Mesendoderm (in vitro differentiated cells): ENCODE measurements at regions not wholly inside any gene's neighbourhood (a gene's known extent, or its start where the extent isn't known, plus 50 kb on each side); places are given as distances from the start of the nearest gene placed in this dataset.
"Not testable (repeated sequence)": the region's sequence is repeated elsewhere in the genome, so short reads cannot be mapped to it uniquely, and the experiment has no call there.

Experiments used
- DNase-seq: peaks from one replicate; pipeline ENCODE4 v3.0.0; 2013
- H2AK5ac ChIP-seq: 2 replicates; pipeline ENCODE4 v1.6.1; 2013; ENCODE audit warnings: low read length, inconsistent platforms
- H2BK120ac ChIP-seq: 2 replicates; pipeline ENCODE4 v1.6.1; 2013; ENCODE audit warnings: low read depth, mild to moderate bottlenecking, low read length, moderate library complexity, mixed read lengths
- H2BK15ac ChIP-seq: replicated peaks from 2 replicates; pipeline ENCODE4 v1.6.1; 2013; ENCODE audit warnings: low read depth, mild to moderate bottlenecking, moderate library complexity
- H2BK5ac ChIP-seq: 2 replicates; pipeline ENCODE4 v1.6.1; 2013; ENCODE audit warnings: low read length, inconsistent platforms
- H3K18ac ChIP-seq: 2 replicates; pipeline ENCODE4 v1.6.1; 2013; ENCODE audit warnings: mild to moderate bottlenecking, low read length, mixed read lengths
- H3K23ac ChIP-seq: one replicate; pipeline ENCODE4 v1.6.1; 2013; ENCODE audit warnings: low read length
- H3K27ac ChIP-seq: 2 replicates; pipeline ENCODE4 v1.5.1; 2013; ENCODE audit warnings: low read depth, mild to moderate bottlenecking, inconsistent platforms, low read length, moderate library complexity
- H3K27me3 ChIP-seq: 2 replicates; pipeline ENCODE4 v1.6.1; 2013; ENCODE audit warnings: low read length, control low read depth, mild to moderate bottlenecking, inconsistent platforms; ENCODE audit not compliant: insufficient read depth, poor library complexity
- H3K36me3 ChIP-seq: 2 replicates; pipeline ENCODE4 v1.6.1; 2013; ENCODE audit warnings: low read length, inconsistent platforms; ENCODE audit not compliant: control insufficient read depth, insufficient read depth
- H3K4ac ChIP-seq: one replicate; pipeline ENCODE4 v1.6.1; 2013; ENCODE audit warnings: low read depth, mild to moderate bottlenecking, low read length, moderate library complexity
- H3K4me1 ChIP-seq: 2 replicates; pipeline ENCODE4 v1.6.1; 2013; ENCODE audit warnings: low read depth, low read length, inconsistent platforms; ENCODE audit not compliant: control insufficient read depth
- H3K4me2 ChIP-seq: 2 replicates; pipeline ENCODE4 v1.6.1; 2013; ENCODE audit warnings: low read length
- H3K4me3 ChIP-seq: 2 replicates; pipeline ENCODE4 v1.5.1; 2013; ENCODE audit warnings: mild to moderate bottlenecking, low read length
- H3K56ac ChIP-seq: one replicate; pipeline ENCODE4 v1.6.1; 2013; ENCODE audit warnings: low read length
- H3K79me1 ChIP-seq: 2 replicates; pipeline ENCODE4 v1.6.1; 2013; ENCODE audit warnings: low read length, inconsistent platforms
- H3K79me2 ChIP-seq: 2 replicates; pipeline ENCODE4 v1.6.1; 2013; ENCODE audit warnings: mild to moderate bottlenecking, low read length; ENCODE audit not compliant: control insufficient read depth, insufficient read depth
- H3K9ac ChIP-seq: 2 replicates; pipeline ENCODE4 v1.6.1; 2013; ENCODE audit warnings: low read length, inconsistent platforms
- H4K5ac ChIP-seq: one replicate; pipeline ENCODE4 v1.6.1; 2013; ENCODE audit warnings: low read length
- H4K8ac ChIP-seq: one replicate; pipeline ENCODE4 v1.6.1; 2013; ENCODE audit warnings: low read depth, mild to moderate bottlenecking, control low read depth, low read length, moderate library complexity
- WGBS: extraction: QIAGEN DNeasy Blood & Tissue Kit; methylation state at CpG from one replicate; pipeline ENCODE4 v1.1.7; 2013; ENCODE audit warnings: low lambda C conversion rate, missing lambda C conversion rate; ENCODE audit not compliant: insufficient coverage; ENCODE audit errors: extremely low coverage; 5-methylcytosine and 5-hydroxymethylcytosine counted together

- peak overlapping the region; percentile 87 for H3K56ac ChIP-seq
Measured at GRCh38 chr12:65728848-65729793, 95.2 kb upstream of the HMGA2 start.

DNA sequence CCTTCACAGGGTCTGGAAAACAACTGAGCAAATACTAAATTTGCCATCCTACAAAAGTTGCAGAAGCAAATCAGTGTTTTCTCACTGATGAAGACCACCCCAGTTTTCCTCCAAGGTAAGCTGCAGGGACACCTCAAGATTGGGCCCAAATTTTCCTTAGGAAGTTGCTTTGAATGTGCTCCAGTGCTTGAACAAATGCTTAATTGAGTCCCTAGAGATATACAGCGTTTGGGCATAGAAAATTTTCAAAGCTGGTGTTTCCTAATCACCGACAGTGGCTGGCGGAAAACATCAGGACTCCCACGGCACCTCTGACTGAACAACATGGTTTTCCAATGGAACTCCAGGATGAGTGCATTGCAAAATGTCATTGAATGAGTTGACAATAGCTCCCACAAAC lies 92.5 kb upstream of the HMGA2 start:
- DNase-seq: no peak
- no CpG with 5 or more reads among the region's 4 CpGs for WGBS
- Histone ChIP-seq H3K18ac (no peak overlapping the region), H4K8ac (no peak overlapping the region), H2BK5ac (no peak overlapping the region), H3K4me1 (no peaks in the 10 kb centered on the region), H3K9ac (no peak overlapping the region), H3K4me3 (no peak overlapping the region), H3K27me3 (no peaks in the 10 kb centered on the region), H3K56ac (no peak overlapping the region), H3K4me2 (no peak overlapping the region), H3K27ac (no peak overlapping the region), H3K79me2 (no peaks in the 10 kb centered on the region), H2AK5ac (no peak overlapping the region), H3K79me1 (no peaks in the 10 kb centered on the region), H4K5ac (no peak overlapping the region), H2BK15ac (no peak overlapping the region), H3K36me3 (no peaks in the 10 kb centered on the region), H3K23ac (no peak overlapping the region), H3K4ac (no peak overlapping the region), H2BK120ac (no peak overlapping the region)

More at GRCh38 chr12:65728848-65729793, 95.2 kb upstream of the HMGA2 start:
- Histone ChIP-seq H3K27me3 (no peaks in the 10 kb centered on the region), H3K79me1 (no peaks in the 10 kb centered on the region), H2BK120ac (peak overlapping the region; percentile 19), H3K9ac (peak overlapping the region; percentile 71), H3K4me1 (no peaks in the 10 kb centered on the region), H3K27ac (no peak overlapping the region), H2BK15ac (peak overlapping the region; percentile 4), H3K4me2 (peak overlapping the region; percentile 37), H2AK5ac (no peak overlapping the region), H3K23ac (no peak overlapping the region), H2BK5ac (no peak overlapping the region), H3K4me3 (peak overlapping the region; percentile 42), H3K4ac (peak overlapping the region; percentile 74), H4K5ac (no peak overlapping the region), H3K18ac (peak overlapping the region; percentile 97), H3K36me3 (no peaks in the 10 kb centered on the region), H3K79me2 (no peaks in the 10 kb centered on the region), H4K8ac (no peak overlapping the region)
- DNase-seq: peak; percentile 78
- WGBS: no CpG with 5 or more reads among the region's 66 CpGs

DNA sequence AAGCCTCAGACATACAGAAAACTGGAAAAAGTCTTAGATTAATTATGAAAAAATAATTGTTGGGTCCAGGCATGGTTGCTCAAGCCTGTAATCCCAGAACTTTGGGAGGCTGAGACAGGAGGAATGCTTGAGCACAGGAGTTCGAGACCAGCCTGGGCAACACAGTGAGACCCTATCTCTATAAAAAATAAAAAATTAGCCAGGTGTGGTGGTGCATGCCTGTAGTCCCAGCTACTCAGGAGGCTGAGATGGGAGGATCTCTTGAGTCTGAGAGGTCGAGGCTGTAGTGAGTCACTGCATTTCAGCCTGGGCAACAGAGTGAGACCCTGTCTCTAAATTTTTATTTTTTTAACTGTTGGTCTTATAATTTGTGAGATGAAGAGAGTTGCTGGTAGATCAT lies 90.6 kb upstream of the HMGA2 start:
- H3K4ac ChIP-seq, H3K79me1 ChIP-seq, H3K4me1 ChIP-seq, H2AK5ac ChIP-seq, H4K5ac ChIP-seq, H3K4me2 ChIP-seq, H3K27ac ChIP-seq, H2BK15ac ChIP-seq, H3K18ac ChIP-seq, H4K8ac ChIP-seq, H3K56ac ChIP-seq, H3K36me3 ChIP-seq, H3K27me3 ChIP-seq, H3K79me2 ChIP-seq, H3K23ac ChIP-seq, H3K9ac ChIP-seq, H3K4me3 ChIP-seq, H2BK120ac ChIP-seq, H2BK5ac ChIP-seq, DNase-seq: not testable (repeated sequence)
- no CpG with 5 or more reads among the region's 2 CpGs for WGBS

DNA sequence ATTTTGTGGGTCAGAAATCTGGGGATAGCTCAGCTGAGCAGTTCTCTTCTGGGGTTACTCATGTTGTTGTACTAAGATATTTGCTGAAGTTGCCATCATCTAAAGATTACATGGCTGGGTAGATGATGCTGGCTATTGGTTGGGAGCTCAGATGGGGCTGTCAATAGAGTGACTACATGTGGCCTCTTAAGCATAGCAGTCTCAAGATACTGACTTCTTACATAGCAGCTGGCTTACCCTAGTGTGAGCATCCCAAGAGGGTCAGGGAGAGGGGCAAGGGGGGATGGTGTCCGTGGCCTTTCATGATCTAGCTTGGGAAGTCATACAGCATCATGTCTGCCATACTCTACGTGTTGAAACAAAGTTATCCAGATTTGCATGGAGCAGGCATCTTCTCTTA lies 90.1 kb upstream of the HMGA2 start:
- no peaks in the 10 kb centered on the region for H3K27me3 ChIP-seq
- no peak overlapping the region for H3K4me3 ChIP-seq
- H2BK5ac ChIP-seq: no peak overlapping the region
- H3K56ac ChIP-seq: no peak overlapping the region
- no peak overlapping the region for H3K4ac ChIP-seq
- no peak overlapping the region for H3K4me2 ChIP-seq
- no peak overlapping the region for H2BK120ac ChIP-seq
- H3K4me1 ChIP-seq: no peaks in the 10 kb centered on the region
- no peaks in the 10 kb centered on the region for H3K36me3 ChIP-seq
- no peak overlapping the region for H3K9ac ChIP-seq
- H3K79me1 ChIP-seq: no peaks in the 10 kb centered on the region
- H3K23ac ChIP-seq: no peak overlapping the region
- no peak overlapping the region for H4K5ac ChIP-seq
- H4K8ac ChIP-seq: no peak overlapping the region
- no peak overlapping the region for H3K27ac ChIP-seq
- H3K18ac ChIP-seq: no peak overlapping the region
- no peak for DNase-seq
- no peaks in the 10 kb centered on the region for H3K79me2 ChIP-seq
- no CpG with 5 or more reads among the region's 2 CpGs for WGBS
- no peak overlapping the region for H2AK5ac ChIP-seq
- H2BK15ac ChIP-seq: no peak overlapping the region

DNA sequence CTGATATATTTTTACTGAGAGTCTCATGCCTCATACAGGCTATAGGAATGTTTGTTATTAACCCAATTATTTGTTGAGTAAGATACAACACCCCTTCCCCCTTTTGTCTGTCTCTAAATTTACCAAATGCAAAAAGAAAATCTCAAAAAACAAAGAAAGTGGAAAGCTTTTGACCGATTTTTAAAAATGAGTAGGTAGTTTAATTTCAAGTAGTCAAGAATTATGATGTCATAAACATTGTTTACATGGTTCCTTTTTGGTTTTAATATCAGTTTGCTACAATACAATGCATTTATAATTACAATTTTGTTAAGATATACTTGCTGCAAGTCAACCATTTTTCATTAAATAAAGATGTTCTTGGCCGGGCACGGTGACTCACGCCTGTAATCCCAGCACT lies 84.7 kb upstream of the HMGA2 start:
- Histone ChIP-seq H3K4me2 (no peak overlapping the region), H3K9ac (no peak overlapping the region), H3K79me2 (no peaks in the 10 kb centered on the region), H3K79me1 (no peaks in the 10 kb centered on the region), H3K4ac (no peak overlapping the region), H3K18ac (no peak overlapping the region), H4K5ac (no peak overlapping the region), H2BK15ac (no peak overlapping the region), H3K27ac (no peak overlapping the region), H3K23ac (no peak overlapping the region), H3K56ac (no peak overlapping the region), H2AK5ac (no peak overlapping the region), H4K8ac (no peak overlapping the region), H3K4me3 (no peak overlapping the region), H3K36me3 (no peaks in the 10 kb centered on the region), H2BK5ac (no peak overlapping the region), H3K4me1 (peaks cover 3% of the 10 kb centered on the region), H2BK120ac (no peak overlapping the region), H3K27me3 (no peaks in the 10 kb centered on the region)
- DNase-seq: no peak
- 100% methylated on average over 1 of the region's 4 CpGs for WGBS
